ENCODE measurements at regions not wholly inside any gene's neighbourhood (a gene's known extent, or its start where the extent isn't known, plus 50 kb on each side); places are given as distances from the start of the nearest gene placed in this dataset.
"Not testable (repeated sequence)": the region's sequence is repeated elsewhere in the genome, so short reads cannot be mapped to it uniquely, and the experiment has no call there.

DNA sequence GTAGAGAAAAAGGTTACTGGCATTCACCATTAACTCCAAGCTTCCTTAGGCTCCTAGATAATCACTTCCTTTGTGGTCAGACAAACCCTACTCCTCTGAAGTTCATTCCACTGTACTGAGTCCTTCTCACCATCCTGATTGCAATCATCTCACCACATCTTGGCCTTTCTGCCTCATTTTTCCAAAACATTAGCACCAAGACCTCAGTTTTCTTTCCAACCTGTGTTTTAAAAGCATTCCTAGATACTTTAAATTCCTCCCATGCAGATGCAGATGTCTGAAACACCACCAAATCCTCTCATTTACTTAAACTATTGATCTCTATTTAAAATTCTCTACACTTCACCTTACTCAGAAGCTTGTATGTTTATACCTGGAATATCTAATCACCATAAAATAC, 961.3 kb upstream of the CTNND2 start:
- H3K4me3 ChIP-seq (ENCODE audit: low read length in 2 of 2) = no peak overlapping the region
- H3K27me3 ChIP-seq (ENCODE audit: control insufficient read depth in 2 of 2, insufficient read depth in 1 of 2, low read length in 1 of 2) = no peaks in the 10 kb centered on the region
- H3K4me1 ChIP-seq (ENCODE audit: control insufficient read depth in 2 of 2, insufficient read depth in 2 of 2, low read length in 2 of 2) = no peaks in the 10 kb centered on the region
- no peak for DNase-seq (ENCODE audit: low read depth in 6 of 9, low spot score in 9 of 9)
- H3K27ac ChIP-seq (ENCODE audit: low read depth in 1 of 2, low read length in 1 of 2) = no peak overlapping the region
- no peaks in the 10 kb centered on the region for H3K36me3 ChIP-seq (ENCODE audit: control insufficient read depth in 2 of 2, insufficient read depth in 2 of 2, low read length in 1 of 2)
- H3K9me3 ChIP-seq (ENCODE audit: control insufficient read depth in 2 of 2, insufficient read depth in 1 of 2, low read length in 1 of 2) = no peaks in the 10 kb centered on the region

DNA sequence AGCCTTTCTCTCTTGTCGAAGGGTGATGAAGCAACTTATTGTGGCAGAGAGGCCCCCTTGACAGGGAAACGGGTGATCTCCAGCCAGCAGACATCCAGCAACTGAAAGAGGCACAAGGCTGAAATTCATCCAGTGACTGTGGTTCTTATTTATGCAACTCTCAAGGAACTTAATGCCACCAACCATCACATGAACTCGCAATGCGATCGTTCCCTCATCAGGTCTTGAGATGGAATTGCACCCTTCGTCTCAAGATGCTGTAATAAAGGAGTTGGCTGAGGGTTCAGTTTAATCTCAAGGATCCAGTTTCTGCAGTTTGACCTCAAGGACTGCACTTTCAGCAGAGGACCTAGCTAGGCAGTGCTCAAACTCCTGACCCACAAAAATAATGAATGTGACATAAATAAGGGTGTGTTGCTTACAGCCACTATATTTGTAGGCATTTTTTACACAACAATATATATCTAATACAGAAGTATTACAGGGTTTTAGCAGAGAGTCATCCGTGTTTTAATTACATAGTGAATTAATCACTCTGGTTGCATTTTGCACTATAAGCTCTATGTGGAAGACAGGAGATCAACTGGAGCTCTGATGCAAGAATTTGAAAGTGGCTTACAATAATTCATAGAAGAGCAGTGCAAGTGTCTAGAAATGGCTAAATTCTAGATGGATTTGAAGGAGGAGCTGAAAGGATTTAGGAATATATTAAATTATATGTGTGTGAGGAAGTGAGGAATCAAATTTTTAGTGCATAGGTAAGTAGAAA, 957.8 kb upstream of the CTNND2 start:
- Histone ChIP-seq H3K9me3 (ENCODE audit: control insufficient read depth in 2 of 2, insufficient read depth in 1 of 2, low read length in 1 of 2) (no peaks in the 10 kb centered on the region), H3K27ac (ENCODE audit: low read depth in 1 of 2, low read length in 1 of 2) (no peak overlapping the region), H3K27me3 (ENCODE audit: control insufficient read depth in 2 of 2, insufficient read depth in 1 of 2, low read length in 1 of 2) (no peaks in the 10 kb centered on the region), H3K4me1 (ENCODE audit: control insufficient read depth in 2 of 2, insufficient read depth in 2 of 2, low read length in 2 of 2) (no peaks in the 10 kb centered on the region), H3K36me3 (ENCODE audit: control insufficient read depth in 2 of 2, insufficient read depth in 2 of 2, low read length in 1 of 2) (no peaks in the 10 kb centered on the region), H3K4me3 (ENCODE audit: low read length in 2 of 2) (no peak overlapping the region)
- DNase-seq (ENCODE audit: low read depth in 6 of 9, low spot score in 9 of 9) = no peak
- 69% methylated on average over 7 of the region's 7 CpGs for WGBS

DNA sequence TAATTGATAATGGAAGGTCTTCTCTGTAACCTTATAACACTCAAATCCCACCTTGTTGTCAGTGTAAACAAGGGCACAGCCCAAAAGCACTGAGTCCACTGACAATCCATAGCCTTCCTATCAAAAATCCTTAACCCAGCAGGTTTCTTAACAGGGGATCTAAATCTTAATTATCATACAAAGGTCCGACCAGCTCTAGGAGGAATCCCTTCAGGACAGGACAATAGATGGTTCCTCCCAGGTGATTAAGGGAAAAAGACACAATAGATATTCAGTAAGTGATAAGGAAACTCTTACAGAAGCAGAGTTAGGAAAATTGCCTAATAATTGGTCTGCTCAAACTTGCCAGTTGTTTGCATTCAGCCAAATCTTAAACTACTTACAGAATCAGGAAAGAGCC, 951.9 kb upstream of the CTNND2 start:
- not testable (repeated sequence) for H3K27me3 ChIP-seq (ENCODE audit: control insufficient read depth in 2 of 2, insufficient read depth in 1 of 2, low read length in 1 of 2); H3K36me3 ChIP-seq (ENCODE audit: control insufficient read depth in 2 of 2, insufficient read depth in 2 of 2, low read length in 1 of 2); H3K4me1 ChIP-seq (ENCODE audit: control insufficient read depth in 2 of 2, insufficient read depth in 2 of 2, low read length in 2 of 2); H3K9me3 ChIP-seq (ENCODE audit: control insufficient read depth in 2 of 2, insufficient read depth in 1 of 2, low read length in 1 of 2); H3K27ac ChIP-seq (ENCODE audit: low read depth in 1 of 2, low read length in 1 of 2); DNase-seq (ENCODE audit: low read depth in 6 of 9, low spot score in 9 of 9); H3K4me3 ChIP-seq (ENCODE audit: low read length in 2 of 2)
- WGBS = 90% methylated on average over 1 of the region's 1 CpG

DNA sequence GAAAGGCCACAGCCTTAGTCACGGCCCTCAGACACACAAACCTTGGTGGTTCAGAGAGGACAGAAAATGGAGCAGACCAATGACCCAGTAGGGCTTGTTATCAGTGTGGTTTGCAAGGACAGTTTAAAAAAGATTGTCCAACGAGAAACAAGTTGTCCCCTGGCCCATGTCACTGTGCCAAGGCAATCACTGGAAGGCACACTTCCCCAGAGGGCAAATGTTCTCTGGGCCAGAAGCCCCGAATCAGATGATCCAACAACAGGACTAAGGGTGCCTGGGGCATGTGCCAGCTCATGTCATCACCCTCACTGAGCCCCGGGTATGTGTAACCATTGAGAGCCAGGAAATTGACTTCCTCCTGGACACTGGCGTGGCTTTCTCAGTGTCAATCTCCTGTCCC, 950.1 kb upstream of the CTNND2 start:
- no peak for DNase-seq (ENCODE audit: low read depth in 6 of 9, low spot score in 9 of 9)
- H3K4me3 ChIP-seq (ENCODE audit: low read length in 2 of 2) = no peak overlapping the region
- H3K4me1 ChIP-seq (ENCODE audit: control insufficient read depth in 2 of 2, insufficient read depth in 2 of 2, low read length in 2 of 2) = no peaks in the 10 kb centered on the region
- H3K27me3 ChIP-seq (ENCODE audit: control insufficient read depth in 2 of 2, insufficient read depth in 1 of 2, low read length in 1 of 2) = no peaks in the 10 kb centered on the region
- H3K27ac ChIP-seq (ENCODE audit: low read depth in 1 of 2, low read length in 1 of 2) = no peak overlapping the region
- H3K9me3 ChIP-seq (ENCODE audit: control insufficient read depth in 2 of 2, insufficient read depth in 1 of 2, low read length in 1 of 2) = no peaks in the 10 kb centered on the region
- H3K36me3 ChIP-seq (ENCODE audit: control insufficient read depth in 2 of 2, insufficient read depth in 2 of 2, low read length in 1 of 2) = no peaks in the 10 kb centered on the region
- 77% methylated on average over 5 of the region's 5 CpGs for WGBS

- Histone ChIP-seq H3K27me3 (ENCODE audit: control insufficient read depth in 2 of 2, insufficient read depth in 1 of 2, low read length in 1 of 2) (no peaks in the 10 kb centered on the region), H3K9me3 (ENCODE audit: control insufficient read depth in 2 of 2, insufficient read depth in 1 of 2, low read length in 1 of 2) (no peaks in the 10 kb centered on the region), H3K4me3 (ENCODE audit: low read length in 2 of 2) (no peak overlapping the region), H3K4me1 (ENCODE audit: control insufficient read depth in 2 of 2, insufficient read depth in 2 of 2, low read length in 2 of 2) (no peaks in the 10 kb centered on the region), H3K27ac (ENCODE audit: low read depth in 1 of 2, low read length in 1 of 2) (no peak overlapping the region), H3K36me3 (ENCODE audit: control insufficient read depth in 2 of 2, insufficient read depth in 2 of 2, low read length in 1 of 2) (no peaks in the 10 kb centered on the region)
- DNase-seq (ENCODE audit: low read depth in 6 of 9, low spot score in 9 of 9) = no peak
- WGBS = 52% methylated on average over 5 of the region's 5 CpGs
Measured at GRCh38 chr5:12851761-12852160, 947.5 kb upstream of the CTNND2 start.

DNA sequence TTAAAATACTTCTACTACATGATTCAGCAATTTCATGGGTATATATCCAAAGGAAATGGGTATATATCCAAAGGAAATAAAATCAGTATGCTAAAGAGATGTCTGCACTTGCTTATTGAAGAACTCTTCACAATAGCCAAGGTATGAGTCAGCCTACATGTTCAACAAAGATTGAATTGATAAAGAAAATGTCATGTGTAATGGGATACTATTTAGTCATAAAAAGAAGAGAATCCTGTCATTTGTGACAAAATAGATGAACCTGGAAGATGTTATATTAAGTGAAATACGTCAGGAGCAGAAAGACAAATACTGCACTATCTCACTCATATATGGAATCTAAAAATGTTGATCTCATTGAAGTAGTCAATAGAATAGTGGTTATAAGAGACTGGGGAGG, 944.5 kb upstream of the CTNND2 start:
- DNase-seq (ENCODE audit: low read depth in 6 of 9, low spot score in 9 of 9) = no peak
- Histone ChIP-seq H3K36me3 (ENCODE audit: control insufficient read depth in 2 of 2, insufficient read depth in 2 of 2, low read length in 1 of 2) (no peaks in the 10 kb centered on the region), H3K4me3 (ENCODE audit: low read length in 2 of 2) (no peak overlapping the region), H3K27ac (ENCODE audit: low read depth in 1 of 2, low read length in 1 of 2) (no peak overlapping the region), H3K27me3 (ENCODE audit: control insufficient read depth in 2 of 2, insufficient read depth in 1 of 2, low read length in 1 of 2) (no peaks in the 10 kb centered on the region), H3K9me3 (ENCODE audit: control insufficient read depth in 2 of 2, insufficient read depth in 1 of 2, low read length in 1 of 2) (peaks cover 0 to 7% of the 10 kb centered on the region in 2 donors), H3K4me1 (ENCODE audit: control insufficient read depth in 2 of 2, insufficient read depth in 2 of 2, low read length in 2 of 2) (no peaks in the 10 kb centered on the region)
- 87% methylated on average over 1 of the region's 1 CpG for WGBS

- no peak for DNase-seq (ENCODE audit: low read depth in 6 of 9, low spot score in 9 of 9)
- WGBS = 92% methylated on average over 5 of the region's 5 CpGs
- no peaks in the 10 kb centered on the region for H3K4me1 ChIP-seq (ENCODE audit: control insufficient read depth in 2 of 2, insufficient read depth in 2 of 2, low read length in 2 of 2)
- H3K36me3 ChIP-seq (ENCODE audit: control insufficient read depth in 2 of 2, insufficient read depth in 2 of 2, low read length in 1 of 2) = no peaks in the 10 kb centered on the region
- H3K9me3 ChIP-seq (ENCODE audit: control insufficient read depth in 2 of 2, insufficient read depth in 1 of 2, low read length in 1 of 2) = peaks cover 0 to 7% of the 10 kb centered on the region in 2 donors
- no peaks in the 10 kb centered on the region for H3K27me3 ChIP-seq (ENCODE audit: control insufficient read depth in 2 of 2, insufficient read depth in 1 of 2, low read length in 1 of 2)
- no peak overlapping the region for H3K4me3 ChIP-seq (ENCODE audit: low read length in 2 of 2)
- H3K27ac ChIP-seq (ENCODE audit: low read depth in 1 of 2, low read length in 1 of 2) = no peak overlapping the region
Measured at GRCh38 chr5:12845549-12846159, 941.4 kb upstream of the CTNND2 start.

GRCh38 chr5:12840972-12841371, 936.7 kb upstream of the CTNND2 start:
- Histone ChIP-seq H3K4me1 (ENCODE audit: control insufficient read depth in 2 of 2, insufficient read depth in 2 of 2, low read length in 2 of 2) (no peaks in the 10 kb centered on the region), H3K9me3 (ENCODE audit: control insufficient read depth in 2 of 2, insufficient read depth in 1 of 2, low read length in 1 of 2) (peaks cover 0 to 6% of the 10 kb centered on the region in 2 donors), H3K36me3 (ENCODE audit: control insufficient read depth in 2 of 2, insufficient read depth in 2 of 2, low read length in 1 of 2) (no peaks in the 10 kb centered on the region), H3K4me3 (ENCODE audit: low read length in 2 of 2) (no peak overlapping the region), H3K27me3 (ENCODE audit: control insufficient read depth in 2 of 2, insufficient read depth in 1 of 2, low read length in 1 of 2) (no peaks in the 10 kb centered on the region), H3K27ac (ENCODE audit: low read depth in 1 of 2, low read length in 1 of 2) (no peak overlapping the region)
- no peak for DNase-seq (ENCODE audit: low read depth in 6 of 9, low spot score in 9 of 9)
- WGBS = 86% methylated on average over 4 of the region's 4 CpGs

- H3K9me3 ChIP-seq (ENCODE audit: control insufficient read depth in 2 of 2, insufficient read depth in 1 of 2, low read length in 1 of 2) = no peaks in the 10 kb centered on the region
- no peak overlapping the region for H3K27ac ChIP-seq (ENCODE audit: low read depth in 1 of 2, low read length in 1 of 2)
- no peaks in the 10 kb centered on the region for H3K27me3 ChIP-seq (ENCODE audit: control insufficient read depth in 2 of 2, insufficient read depth in 1 of 2, low read length in 1 of 2)
- WGBS = 96% methylated on average over 5 of the region's 5 CpGs
- H3K4me3 ChIP-seq (ENCODE audit: low read length in 2 of 2) = no peak overlapping the region
- no peak for DNase-seq (ENCODE audit: low read depth in 6 of 9, low spot score in 9 of 9)
- no peaks in the 10 kb centered on the region for H3K36me3 ChIP-seq (ENCODE audit: control insufficient read depth in 2 of 2, insufficient read depth in 2 of 2, low read length in 1 of 2)
- no peaks in the 10 kb centered on the region for H3K4me1 ChIP-seq (ENCODE audit: control insufficient read depth in 2 of 2, insufficient read depth in 2 of 2, low read length in 2 of 2)
Measured at GRCh38 chr5:12837592-12837991, 933.3 kb upstream of the CTNND2 start.

Data from thymus (tissue), 11 donors.